DMS79 (cell line): ENCODE measurements at regions not wholly inside any gene's neighbourhood (a gene's known extent, or its start where the extent isn't known, plus 50 kb on each side); places are given as distances from the start of the nearest gene placed in this dataset.
"Not testable (repeated sequence)": the region's sequence is repeated elsewhere in the genome, so short reads cannot be mapped to it uniquely, and the experiment has no call there.

Source experiments
- DNase-seq: peaks from one replicate; lab custom pipeline; 2025; lab: John Stamatoyannopoulos, UW

GRCh38 chr2:239649309-239649708, 248.5 kb upstream of the HDAC4 start:
- no peak for DNase-seq

- DNase-seq, result no peak
Measured at GRCh38 chr2:239648607-239649006, 247.8 kb upstream of the HDAC4 start.

GRCh38 chr2:239647052-239647819, 246.4 kb upstream of the HDAC4 start:
- DNase-seq, result no peak

- no peak for DNase-seq
Measured at GRCh38 chr2:239646184-239646583, 245.4 kb upstream of the HDAC4 start.

- not testable (repeated sequence) for DNase-seq
Measured at GRCh38 chr2:239644594-239644993, 243.8 kb upstream of the HDAC4 start.

- no peak for DNase-seq
Measured at GRCh38 chr2:239644011-239644410, 243.2 kb upstream of the HDAC4 start.

- no peak for DNase-seq
Measured at GRCh38 chr2:239642406-239643004, 241.7 kb upstream of the HDAC4 start.

- DNase-seq, result not testable (repeated sequence)
Measured at GRCh38 chr2:239641904-239642303, 241.1 kb upstream of the HDAC4 start.

GRCh38 chr2:239640676-239641578, 240.1 kb upstream of the HDAC4 start:
- DNase-seq, result no peak

GRCh38 chr2:239640210-239640609, 239.4 kb upstream of the HDAC4 start:
- no peak for DNase-seq

- no peak for DNase-seq
Measured at GRCh38 chr2:239639421-239640185, 238.8 kb upstream of the HDAC4 start.

- DNase-seq, result no peak
Measured at GRCh38 chr2:239638376-239638775, 237.6 kb upstream of the HDAC4 start.

GRCh38 chr2:239636808-239637207, 236.0 kb upstream of the HDAC4 start:
- no peak for DNase-seq

GRCh38 chr2:239634769-239635168, 233.9 kb upstream of the HDAC4 start:
- no peak for DNase-seq

- DNase-seq, result no peak
Measured at GRCh38 chr2:239630618-239631286, 229.9 kb upstream of the HDAC4 start.

- no peak for DNase-seq
Measured at GRCh38 chr2:239629926-239630617, 229.3 kb upstream of the HDAC4 start.

- DNase-seq, result no peak
Measured at GRCh38 chr2:239626961-239627592, 226.3 kb upstream of the HDAC4 start.

GRCh38 chr2:239625971-239626734, 225.3 kb upstream of the HDAC4 start:
- no peak for DNase-seq

- no peak for DNase-seq
Measured at GRCh38 chr2:239625156-239625845, 224.5 kb upstream of the HDAC4 start.
